Cardiac septum (tissue), 1 donor: ENCODE measurements at regions not wholly inside any gene's neighbourhood (a gene's known extent, or its start where the extent isn't known, plus 50 kb on each side); places are given as distances from the start of the nearest gene placed in this dataset.

Experiments used
- DNase-seq: peaks from one replicate; pipeline ENCODE4 v3.0.0-alpha.2; 2020; ENCODE audit warnings: low spot score
- intact Hi-C: fragments of 100-400 bp; cut with DNase I; formaldehyde crosslinking; loops from one replicate; pipeline ENCODE4 v1.14.0; 2022
- donor health status: DM: no; HTN: no; CAD: no.

GRCh38 chr3:124293584-124293983, 301.7 kb upstream of the ROPN1 start:
- no peak for DNase-seq
- intact Hi-C loops, result no loop called here

GRCh38 chr3:124295362-124295761, 303.4 kb upstream of the ROPN1 start:
- intact Hi-C loops, result no loop called here
- DNase-seq, result no peak

GRCh38 chr3:124296406-124296805, 304.5 kb upstream of the ROPN1 start:
- DNase-seq, result no peak
- intact Hi-C loops, result no loop called here

GRCh38 chr3:124297062-124297980, 305.4 kb upstream of the ROPN1 start:
- intact Hi-C loops, result no loop called here
- no peak for DNase-seq

GRCh38 chr3:124298301-124298700, 306.4 kb upstream of the ROPN1 start:
- intact Hi-C loops, result no loop called here
- DNase-seq, result no peak

- no peak for DNase-seq
- intact Hi-C loops, result no loop called here
Measured at GRCh38 chr3:124298951-124299350, 307.0 kb upstream of the ROPN1 start.

- intact Hi-C loops, result no loop called here
- DNase-seq, result no peak
Measured at GRCh38 chr3:124299831-124300230, 307.9 kb upstream of the ROPN1 start.

GRCh38 chr3:124300416-124300815, 308.5 kb upstream of the ROPN1 start:
- intact Hi-C loops, result no loop called here
- DNase-seq, result no peak

- intact Hi-C loops, result no loop called here
- no peak for DNase-seq
Measured at GRCh38 chr3:124303305-124303910, 311.5 kb upstream of the ROPN1 start.

- intact Hi-C loops, result no loop called here
- no peak for DNase-seq
Measured at GRCh38 chr3:124306665-124307064, 314.7 kb upstream of the ROPN1 start.

- DNase-seq, result no peak
- intact Hi-C loops, result no loop called here
Measured at GRCh38 chr3:124313621-124314020, 321.7 kb upstream of the ROPN1 start.

GRCh38 chr3:124315215-124316033, 323.5 kb upstream of the ROPN1 start:
- no peak for DNase-seq
- intact Hi-C loops, result no loop called here

GRCh38 chr3:124316034-124316287, 324.0 kb upstream of the ROPN1 start:
- intact Hi-C loops, result no loop called here
- DNase-seq, result no peak

- intact Hi-C loops, result no loop called here
- DNase-seq, result no peak
Measured at GRCh38 chr3:124318014-124318413, 326.1 kb upstream of the ROPN1 start.

GRCh38 chr3:124318656-124319055, 326.7 kb upstream of the ROPN1 start:
- intact Hi-C loops, result no loop called here

GRCh38 chr3:124320976-124321375, 329.1 kb upstream of the ROPN1 start:
- intact Hi-C loops, result no loop called here
- no peak for DNase-seq

More at GRCh38 chr3:124318656-124319055, 326.7 kb upstream of the ROPN1 start:
- DNase-seq, result no peak

- intact Hi-C loops, result no loop called here
- DNase-seq, result no peak
Measured at GRCh38 chr3:124322309-124322880, 330.5 kb upstream of the ROPN1 start.

GRCh38 chr3:124322966-124323365, 331.0 kb upstream of the ROPN1 start:
- DNase-seq, result no peak
- intact Hi-C loops, result no loop called here

GRCh38 chr3:124325248-124325647, 333.3 kb upstream of the ROPN1 start:
- DNase-seq, result no peak
- intact Hi-C loops, result no loop called here

GRCh38 chr3:124329723-124330122, 337.8 kb upstream of the ROPN1 start:
- no peak for DNase-seq
- intact Hi-C loops, result no loop called here
